Neuronal stem cell (in vitro differentiated cells): ENCODE measurements at regions not wholly inside any gene's neighbourhood (a gene's known extent, or its start where the extent isn't known, plus 50 kb on each side); places are given as distances from the start of the nearest gene placed in this dataset.

Source experiments
- DNase-seq: peaks from one replicate; pipeline ENCODE4 v3.0.0-alpha.2; 2013; ENCODE audit warnings: low spot score
- H2AFZ ChIP-seq: one replicate; pipeline ENCODE4 v1.6.1; 2013; ENCODE audit warnings: mild to moderate bottlenecking, low read length, inconsistent platforms
- H2AK5ac ChIP-seq: 2 replicates; pipeline ENCODE4 v1.6.1; 2013; ENCODE audit warnings: low read depth, mild to moderate bottlenecking, inconsistent platforms, low read length, moderate library complexity, mixed read lengths
- H2BK120ac ChIP-seq: 2 replicates; pipeline ENCODE4 v1.6.1; 2013; ENCODE audit warnings: low read depth, mild to moderate bottlenecking, inconsistent platforms, low read length, moderate library complexity, mixed read lengths
- H2BK12ac ChIP-seq: one replicate; pipeline ENCODE4 v1.6.1; 2013; ENCODE audit warnings: low read length, inconsistent platforms
- H2BK15ac ChIP-seq: 2 replicates; pipeline ENCODE4 v1.6.1; 2013; ENCODE audit warnings: mild to moderate bottlenecking, low read length, inconsistent platforms, mixed read lengths
- H2BK5ac ChIP-seq: one replicate; pipeline ENCODE4 v1.6.1; 2013; ENCODE audit warnings: inconsistent platforms, mild to moderate bottlenecking, low read length, moderate library complexity
- H3K14ac ChIP-seq: one replicate; pipeline ENCODE4 v1.6.1; 2013; ENCODE audit warnings: low read length, inconsistent platforms
- H3K18ac ChIP-seq: 2 replicates; pipeline ENCODE4 v1.6.1; 2013; ENCODE audit warnings: low read length, inconsistent platforms
- H3K23ac ChIP-seq: 2 replicates; pipeline ENCODE4 v1.6.1; 2013; ENCODE audit warnings: low read depth, mild to moderate bottlenecking, mixed read lengths, low read length, inconsistent platforms; ENCODE audit not compliant: poor library complexity
- H3K27ac ChIP-seq: replicated peaks from 3 replicates; pipeline ENCODE4 v1.5.1; 2013; ENCODE audit warnings: low read length, inconsistent platforms
- H3K27me3 ChIP-seq, 3 experiments: 2 replicates each; pipeline ENCODE4 v1.6.1; 2013; ENCODE audit warnings: low read length in 3 of 3, mild to moderate bottlenecking in 2 of 3, inconsistent platforms in 1 of 3, low read depth in 1 of 3, mixed read lengths in 1 of 3, moderate library complexity in 1 of 3; ENCODE audit not compliant: control insufficient read depth in 3 of 3, insufficient read depth in 3 of 3
- H3K36me3 ChIP-seq, 2 donors: replicated peaks in 1 of 2; 2 replicates each; pipeline ENCODE4 v1.6.1; 2013; ENCODE audit warnings: low read length in 2 of 2; ENCODE audit not compliant: control insufficient read depth in 2 of 2, insufficient read depth in 2 of 2
- H3K4ac ChIP-seq: 2 replicates; pipeline ENCODE4 v1.6.1; 2013; ENCODE audit warnings: inconsistent platforms, mild to moderate bottlenecking, low read length, moderate library complexity
- H3K4me1 ChIP-seq, 2 donors: 1 replicate in 1 of 2; 2 replicates in 1 of 2; pipeline ENCODE4 v1.6.1; 2013; ENCODE audit warnings: low read length in 2 of 2, low read depth in 1 of 2; ENCODE audit not compliant: control insufficient read depth in 2 of 2, insufficient read depth in 1 of 2
- H3K4me2 ChIP-seq: one replicate; pipeline ENCODE4 v1.6.1; 2013; ENCODE audit warnings: mild to moderate bottlenecking, low read length, inconsistent platforms; ENCODE audit not compliant: insufficient read depth, poor library complexity, severe bottlenecking
- H3K4me3 ChIP-seq, 2 donors: 2 replicates each; pipeline ENCODE4 v1.5.1; 2013; ENCODE audit warnings: low read length in 2 of 2, mild to moderate bottlenecking in 2 of 2, inconsistent platforms in 1 of 2, moderate library complexity in 1 of 2
- H3K79me1 ChIP-seq: one replicate; pipeline ENCODE4 v1.6.1; 2013; ENCODE audit warnings: low read depth, mild to moderate bottlenecking, inconsistent platforms, low read length, moderate library complexity
- H3K9ac ChIP-seq: one replicate; pipeline ENCODE4 v1.6.1; 2013; ENCODE audit warnings: mild to moderate bottlenecking, low read depth, low read length, inconsistent platforms; ENCODE audit not compliant: poor library complexity
- H3K9me3 ChIP-seq, 2 donors: replicated peaks in 1 of 2; 2 replicates each; pipeline versions ENCODE3 to v1.6.1; 2013; ENCODE audit warnings: low read length in 2 of 2, mild to moderate bottlenecking in 2 of 2, inconsistent platforms in 1 of 2, low read depth in 1 of 2, mixed read lengths in 1 of 2, moderate library complexity in 1 of 2; ENCODE audit not compliant: control insufficient read depth in 2 of 2, insufficient read depth in 1 of 2
- H4K8ac ChIP-seq: one replicate; pipeline ENCODE4 v1.6.1; 2013; ENCODE audit warnings: low read depth, mild to moderate bottlenecking, inconsistent platforms, low read length, moderate library complexity
- H4K91ac ChIP-seq: one replicate; pipeline ENCODE4 v1.6.1; 2013; ENCODE audit warnings: low read length, low read depth, mild to moderate bottlenecking, inconsistent platforms; ENCODE audit not compliant: poor library complexity
- WGBS, 2 donors: extraction: QIAGEN DNeasy Blood & Tissue Kit; methylation state at CpG; one replicate each; pipeline ENCODE4 v1.1.7; 2013; ENCODE audit warnings: missing lambda C conversion rate in 2 of 2, mixed read lengths in 1 of 2; ENCODE audit not compliant: insufficient read length in 2 of 2, insufficient replicate concordance in 1 of 2; ENCODE audit errors: extremely low coverage in 2 of 2; 5-methylcytosine and 5-hydroxymethylcytosine counted together

DNA sequence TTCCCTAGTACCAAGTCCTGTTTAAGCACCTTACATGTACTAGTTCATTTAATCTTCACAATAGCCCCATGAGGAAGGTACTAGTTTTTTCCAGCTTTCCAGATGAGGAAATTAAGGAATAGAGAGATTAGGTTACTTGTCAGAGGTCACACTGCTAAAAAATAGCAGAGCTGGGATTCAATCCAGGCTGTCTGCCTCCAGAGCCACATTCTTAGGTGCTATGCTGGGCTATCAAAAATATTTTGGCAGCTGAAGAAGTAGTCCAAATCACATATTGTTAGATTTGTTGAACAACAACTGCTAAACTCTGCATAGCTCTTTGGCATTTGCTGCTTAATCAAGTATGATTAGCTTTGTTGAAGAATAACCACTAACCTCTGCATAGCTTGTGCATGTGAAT, 591.5 kb upstream of the KLF4 start:
- Histone ChIP-seq H3K4ac (no peak overlapping the region), H3K79me1 (no peaks in the 10 kb centered on the region), H3K4me1 (peaks cover 0 to 5% of the 10 kb centered on the region in 2 donors), H3K14ac (no peak overlapping the region), H2BK5ac (no peak overlapping the region), H2AFZ (no peak overlapping the region), H4K8ac (no peak overlapping the region), H3K27me3 (no peaks in the 10 kb centered on the region), H3K23ac (no peak overlapping the region), H2BK15ac (no peak overlapping the region), H3K4me2 (no peak overlapping the region), H3K18ac (no peak overlapping the region), H3K9ac (no peak overlapping the region), H4K91ac (no peak overlapping the region), H3K9me3 (peaks cover 0 to 4% of the 10 kb centered on the region in 2 donors), H2AK5ac (no peak overlapping the region), H2BK12ac (no peak overlapping the region), H2BK120ac (no peak overlapping the region), H3K36me3 (no peaks in the 10 kb centered on the region), H3K4me3 (no peak overlapping the region), H3K27ac (no peak overlapping the region)
- no peak for DNase-seq

DNA sequence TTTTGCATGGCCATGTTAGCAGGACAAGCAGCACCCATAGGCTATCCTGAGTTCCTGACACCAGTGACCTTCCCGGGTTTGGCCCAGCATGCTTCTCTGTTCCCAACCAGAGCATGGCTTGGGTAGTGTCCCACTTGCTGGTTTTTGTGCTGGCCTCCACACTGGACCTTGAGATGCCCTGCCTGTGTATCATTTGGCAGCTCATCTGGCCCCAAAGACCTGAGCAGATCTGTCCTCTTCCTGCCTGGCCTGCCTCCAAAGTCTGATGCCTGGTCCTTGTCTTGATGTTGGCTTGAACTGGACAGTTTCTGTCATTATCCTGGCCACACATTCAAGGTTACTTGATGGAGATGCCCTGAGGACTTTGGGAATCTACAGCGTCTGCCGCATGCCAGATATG, 590.7 kb upstream of the KLF4 start:
- H3K9me3 ChIP-seq: peaks cover 0 to 4% of the 10 kb centered on the region in 2 donors
- no peak overlapping the region for H3K4ac ChIP-seq
- no peak overlapping the region for H3K18ac ChIP-seq
- H2BK12ac ChIP-seq: no peak overlapping the region
- H4K91ac ChIP-seq: no peak overlapping the region
- H3K4me3 ChIP-seq: no peak overlapping the region
- no peak overlapping the region for H2AFZ ChIP-seq
- peaks cover 0 to 5% of the 10 kb centered on the region in 2 donors for H3K4me1 ChIP-seq
- H2BK5ac ChIP-seq: no peak overlapping the region
- no peaks in the 10 kb centered on the region for H3K79me1 ChIP-seq
- H3K4me2 ChIP-seq: no peak overlapping the region
- no CpG with 5 or more reads among the region's 3 CpGs for WGBS, 2 donors
- H3K27me3 ChIP-seq: no peaks in the 10 kb centered on the region
- H4K8ac ChIP-seq: no peak overlapping the region
- H2BK15ac ChIP-seq: no peak overlapping the region
- H3K27ac ChIP-seq: no peak overlapping the region
- H3K23ac ChIP-seq: no peak overlapping the region
- no peak overlapping the region for H3K14ac ChIP-seq
- DNase-seq: no peak
- no peaks in the 10 kb centered on the region for H3K36me3 ChIP-seq
- H2AK5ac ChIP-seq: no peak overlapping the region
- no peak overlapping the region for H3K9ac ChIP-seq
- no peak overlapping the region for H2BK120ac ChIP-seq

DNA sequence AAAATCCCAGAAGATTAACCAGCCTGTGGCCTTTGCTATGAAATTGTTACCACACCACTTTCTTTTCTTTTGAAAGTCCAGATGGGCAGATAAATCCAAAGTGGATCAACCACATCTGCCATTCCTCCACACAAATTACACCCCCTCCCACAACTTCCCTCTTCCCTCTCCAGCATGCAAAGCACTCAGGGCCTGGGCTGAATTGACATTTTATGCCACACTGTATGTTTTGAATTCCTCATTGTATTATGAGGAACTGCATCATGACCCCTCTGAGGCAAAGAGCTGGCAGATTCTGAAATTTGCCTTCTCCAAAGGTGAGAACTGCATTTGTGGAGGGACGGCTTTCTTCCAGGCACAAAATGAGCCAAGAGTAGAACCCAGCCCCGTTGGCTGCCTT, 589.2 kb upstream of the KLF4 start:
- Histone ChIP-seq H3K36me3 (no peaks in the 10 kb centered on the region), H3K4ac (no peak overlapping the region), H2BK15ac (no peak overlapping the region), H3K4me1 (peaks cover 0 to 5% of the 10 kb centered on the region in 2 donors), H3K18ac (no peak overlapping the region), H3K9me3 (peaks cover 0 to 2% of the 10 kb centered on the region in 2 donors), H4K8ac (no peak overlapping the region), H3K4me2 (no peak overlapping the region), H4K91ac (no peak overlapping the region), H2BK5ac (no peak overlapping the region), H3K27me3 (no peaks in the 10 kb centered on the region), H2AK5ac (no peak overlapping the region), H3K4me3 (no peak overlapping the region), H3K23ac (no peak overlapping the region), H3K79me1 (no peaks in the 10 kb centered on the region), H3K27ac (no peak overlapping the region), H2AFZ (no peak overlapping the region), H2BK120ac (no peak overlapping the region), H3K14ac (no peak overlapping the region), H3K9ac (no peak overlapping the region), H2BK12ac (no peak overlapping the region)
- no peak for DNase-seq
- WGBS, 2 donors: no CpG with 5 or more reads among the region's 2 CpGs

DNA sequence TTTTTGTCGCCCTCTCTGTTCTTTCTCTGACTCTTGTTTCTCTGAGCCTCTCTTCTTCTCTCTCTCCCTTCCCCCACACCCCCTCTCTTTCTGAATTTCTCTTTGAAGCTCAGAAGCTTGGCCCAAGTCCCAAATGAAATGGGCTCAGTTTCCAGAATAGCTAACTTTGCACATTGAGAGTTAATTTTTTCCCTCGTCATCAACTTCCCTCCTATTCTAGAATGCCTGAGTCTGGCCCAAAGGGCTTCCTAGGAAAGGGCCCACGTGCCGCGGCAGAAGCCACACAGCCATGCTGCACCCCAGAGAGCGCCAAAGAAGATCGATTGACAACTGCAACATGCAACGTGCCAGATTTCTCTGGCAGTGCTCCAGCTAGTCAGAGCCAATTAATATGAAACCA, 588.8 kb upstream of the KLF4 start:
- no peak overlapping the region for H3K27ac ChIP-seq
- H2AK5ac ChIP-seq: no peak overlapping the region
- no peak overlapping the region for H2AFZ ChIP-seq
- H4K8ac ChIP-seq: no peak overlapping the region
- H3K79me1 ChIP-seq: no peaks in the 10 kb centered on the region
- H3K36me3 ChIP-seq: no peaks in the 10 kb centered on the region
- H2BK5ac ChIP-seq: no peak overlapping the region
- peaks cover 0 to 2% of the 10 kb centered on the region in 2 donors for H3K9me3 ChIP-seq
- H3K4me2 ChIP-seq: no peak overlapping the region
- H4K91ac ChIP-seq: no peak overlapping the region
- no peaks in the 10 kb centered on the region for H3K27me3 ChIP-seq
- no peak overlapping the region for H2BK12ac ChIP-seq
- peaks cover 0 to 1% of the 10 kb centered on the region in 2 donors for H3K4me1 ChIP-seq
- WGBS, 2 donors: no CpG with 5 or more reads among the region's 8 CpGs
- no peak overlapping the region for H3K4ac ChIP-seq
- no peak overlapping the region for H2BK15ac ChIP-seq
- H3K14ac ChIP-seq: no peak overlapping the region
- H3K18ac ChIP-seq: no peak overlapping the region
- H3K9ac ChIP-seq: no peak overlapping the region
- no peak overlapping the region for H3K23ac ChIP-seq
- H3K4me3 ChIP-seq: no peak overlapping the region
- no peak for DNase-seq
- no peak overlapping the region for H2BK120ac ChIP-seq
